OCI-LY1 (cell line): ENCODE measurements at regions not wholly inside any gene's neighbourhood (a gene's known extent, or its start where the extent isn't known, plus 50 kb on each side); places are given as distances from the start of the nearest gene placed in this dataset.

Experiments used
- EZH2 ChIP-seq: fragments of 200-600 bp; sonication (generic), shearing (Covaris generic); IDR thresholded peaks from 2 replicates; pipeline ENCODE4 v1.8.0; 2017; ENCODE audit warnings: borderline replicate concordance, mixed run types, mild to moderate bottlenecking, antibody characterized with exemption, low read length, moderate library complexity, mixed read lengths
- TF ChIP-seq, protein P1 (sequence below): fragments of 200-600 bp; sonication (generic), shearing (Covaris generic); IDR thresholded peaks from 2 replicates; pipeline ENCODE4 v1.5.1; 2017; ENCODE audit warnings: mild to moderate bottlenecking, antibody characterized with exemption, low read length, moderate library complexity, mixed read lengths

DNA sequence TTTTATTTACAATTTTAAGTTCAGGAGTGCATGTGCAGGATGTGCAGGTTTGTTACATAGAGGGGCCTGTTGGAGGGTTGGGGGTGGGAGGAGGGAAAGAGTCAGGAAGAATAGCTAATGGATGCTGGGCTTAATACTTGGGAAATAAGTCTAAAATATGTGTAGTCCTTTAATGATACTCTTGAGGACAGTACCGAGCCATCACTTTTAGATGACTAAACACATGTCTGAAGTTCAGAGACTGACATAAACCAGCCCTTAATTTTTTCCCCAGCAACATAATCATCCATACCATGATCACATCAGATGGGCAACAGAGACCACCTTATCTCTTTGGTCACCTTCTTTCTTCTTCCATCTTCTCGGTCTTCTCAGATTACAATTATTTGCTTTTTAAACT is 189.1 kb upstream of the COL3A1 start:
- TF ChIP-seq, protein P1, sequence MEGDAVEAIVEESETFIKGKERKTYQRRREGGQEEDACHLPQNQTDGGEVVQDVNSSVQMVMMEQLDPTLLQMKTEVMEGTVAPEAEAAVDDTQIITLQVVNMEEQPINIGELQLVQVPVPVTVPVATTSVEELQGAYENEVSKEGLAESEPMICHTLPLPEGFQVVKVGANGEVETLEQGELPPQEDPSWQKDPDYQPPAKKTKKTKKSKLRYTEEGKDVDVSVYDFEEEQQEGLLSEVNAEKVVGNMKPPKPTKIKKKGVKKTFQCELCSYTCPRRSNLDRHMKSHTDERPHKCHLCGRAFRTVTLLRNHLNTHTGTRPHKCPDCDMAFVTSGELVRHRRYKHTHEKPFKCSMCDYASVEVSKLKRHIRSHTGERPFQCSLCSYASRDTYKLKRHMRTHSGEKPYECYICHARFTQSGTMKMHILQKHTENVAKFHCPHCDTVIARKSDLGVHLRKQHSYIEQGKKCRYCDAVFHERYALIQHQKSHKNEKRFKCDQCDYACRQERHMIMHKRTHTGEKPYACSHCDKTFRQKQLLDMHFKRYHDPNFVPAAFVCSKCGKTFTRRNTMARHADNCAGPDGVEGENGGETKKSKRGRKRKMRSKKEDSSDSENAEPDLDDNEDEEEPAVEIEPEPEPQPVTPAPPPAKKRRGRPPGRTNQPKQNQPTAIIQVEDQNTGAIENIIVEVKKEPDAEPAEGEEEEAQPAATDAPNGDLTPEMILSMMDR: no peak
- TF ChIP-seq EZH2: no peak
